ENCODE measurements at regions not wholly inside any gene's neighbourhood (a gene's known extent, or its start where the extent isn't known, plus 50 kb on each side); places are given as distances from the start of the nearest gene placed in this dataset.

DNA sequence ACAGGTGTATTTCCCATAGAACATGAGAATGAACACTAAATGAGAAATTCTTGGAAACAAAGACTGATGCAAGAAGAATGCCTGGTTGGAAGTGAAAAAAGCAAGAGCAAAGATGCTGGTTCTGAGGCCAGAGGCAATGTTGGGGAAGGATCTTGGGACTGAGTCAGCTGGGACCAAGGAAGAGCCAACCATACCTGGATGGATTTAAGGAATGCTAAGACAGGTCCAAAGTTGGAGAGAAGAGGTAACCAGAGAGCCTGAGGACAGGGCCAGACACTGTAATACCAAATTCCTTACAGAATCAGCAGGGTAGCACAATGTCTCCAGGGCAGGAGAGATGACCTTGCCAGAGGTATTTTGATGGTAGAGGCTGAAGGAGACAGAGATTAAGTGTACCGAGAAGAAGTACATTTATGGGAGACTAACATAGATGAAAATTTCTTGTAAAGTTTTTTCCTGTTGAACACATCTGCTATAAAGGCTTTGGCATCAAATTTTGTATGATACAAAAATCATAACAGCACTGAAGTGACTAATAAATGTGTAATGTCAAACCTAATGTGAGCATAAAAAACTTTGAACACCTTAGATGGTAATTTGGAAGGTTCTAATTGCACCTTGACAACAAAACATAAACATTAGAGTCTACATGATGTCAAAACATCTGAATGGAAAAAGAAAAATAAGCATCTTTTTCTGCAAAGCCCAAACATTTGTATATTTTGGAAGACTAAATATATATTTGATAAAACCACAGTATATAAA is 221.7 kb upstream of the MARCKS start:
- TF ChIP-seq, protein P1, sequence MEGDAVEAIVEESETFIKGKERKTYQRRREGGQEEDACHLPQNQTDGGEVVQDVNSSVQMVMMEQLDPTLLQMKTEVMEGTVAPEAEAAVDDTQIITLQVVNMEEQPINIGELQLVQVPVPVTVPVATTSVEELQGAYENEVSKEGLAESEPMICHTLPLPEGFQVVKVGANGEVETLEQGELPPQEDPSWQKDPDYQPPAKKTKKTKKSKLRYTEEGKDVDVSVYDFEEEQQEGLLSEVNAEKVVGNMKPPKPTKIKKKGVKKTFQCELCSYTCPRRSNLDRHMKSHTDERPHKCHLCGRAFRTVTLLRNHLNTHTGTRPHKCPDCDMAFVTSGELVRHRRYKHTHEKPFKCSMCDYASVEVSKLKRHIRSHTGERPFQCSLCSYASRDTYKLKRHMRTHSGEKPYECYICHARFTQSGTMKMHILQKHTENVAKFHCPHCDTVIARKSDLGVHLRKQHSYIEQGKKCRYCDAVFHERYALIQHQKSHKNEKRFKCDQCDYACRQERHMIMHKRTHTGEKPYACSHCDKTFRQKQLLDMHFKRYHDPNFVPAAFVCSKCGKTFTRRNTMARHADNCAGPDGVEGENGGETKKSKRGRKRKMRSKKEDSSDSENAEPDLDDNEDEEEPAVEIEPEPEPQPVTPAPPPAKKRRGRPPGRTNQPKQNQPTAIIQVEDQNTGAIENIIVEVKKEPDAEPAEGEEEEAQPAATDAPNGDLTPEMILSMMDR (IDR thresholded peaks at IDR 0.05; ENCODE audit: insufficient read depth, low read depth, low read length): no peak
- no peak for TF ChIP-seq EZH2 (IDR thresholded peaks at IDR 0.05; ENCODE audit: insufficient read depth, low read length)
